ENCODE measurements at regions not wholly inside any gene's neighbourhood (a gene's known extent, or its start where the extent isn't known, plus 50 kb on each side); places are given as distances from the start of the nearest gene placed in this dataset.

GRCh38 chr13:38463048-38463447 lies 113.4 kb downstream of the UFM1 start:
- no peak for TF ChIP-seq PBX3 (IDR thresholded peaks at IDR 0.05)
- no peak for TF ChIP-seq CTCF (IDR thresholded peaks at IDR 0.05)
- no peak for TF ChIP-seq POLR2A (IDR thresholded peaks at IDR 0.05; ENCODE audit: low read length)
- TF ChIP-seq HEYL (CRISPR knock-in tag; IDR thresholded peaks at IDR 0.05), result no peak
- no peak for TF ChIP-seq USF2 (IDR thresholded peaks at IDR 0.05)
